GM21423 (cell line): ENCODE measurements at regions not wholly inside any gene's neighbourhood (a gene's known extent, or its start where the extent isn't known, plus 50 kb on each side); places are given as distances from the start of the nearest gene placed in this dataset.
"Not testable (repeated sequence)": the region's sequence is repeated elsewhere in the genome, so short reads cannot be mapped to it uniquely, and the experiment has no call there.

Experiments
- ATAC-seq: cut with Tn5 transposase; IDR thresholded peaks from one replicate; pipeline ENCODE4 v1.9.1; 2021; ENCODE audit warnings: mild to moderate bottlenecking, moderate library complexity; ENCODE audit not compliant: unreplicated experiment

DNA sequence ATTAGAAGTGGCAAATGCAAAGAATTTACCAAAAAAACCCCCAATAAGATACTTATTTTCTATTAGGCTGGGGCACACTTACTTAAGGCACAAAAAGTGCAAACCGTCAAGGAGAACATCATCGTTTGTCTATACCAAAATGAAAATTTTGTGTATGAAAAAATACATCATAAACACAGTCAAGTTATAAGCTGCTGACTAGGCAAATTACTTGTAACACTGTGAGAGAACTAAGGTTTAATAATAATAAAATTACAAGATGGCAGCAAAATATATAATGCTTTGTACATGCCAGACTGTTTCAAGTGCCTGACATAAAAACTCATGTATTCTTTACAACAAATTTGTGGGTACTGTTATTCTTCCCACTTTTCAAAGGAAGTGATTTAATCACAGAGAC lies 297.2 kb upstream of the CRBN start:
- ATAC-seq = no peak

GRCh38 chr3:3468596-3468995 lies 289.1 kb upstream of the CRBN start:
- no peak for ATAC-seq

DNA sequence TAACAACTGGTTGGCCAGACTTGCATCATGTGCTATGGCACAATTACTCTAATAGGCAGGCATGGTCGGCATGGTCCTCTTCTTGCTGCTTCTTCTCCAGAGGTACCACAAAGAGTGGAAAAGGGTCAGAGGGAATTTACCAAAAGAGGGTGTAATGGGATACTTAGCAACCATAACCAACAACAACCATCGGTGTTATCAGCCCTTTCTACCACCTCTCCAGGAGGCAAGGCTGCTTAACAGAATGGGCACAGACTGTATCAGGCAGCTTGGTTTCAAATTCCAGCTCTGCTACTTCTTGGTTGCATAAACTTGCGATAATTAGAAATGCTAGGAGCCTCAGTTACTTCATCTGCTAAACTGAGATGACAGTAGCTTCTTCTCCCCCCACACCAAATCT lies 284.6 kb upstream of the CRBN start:
- no peak for ATAC-seq

GRCh38 chr3:3461317-3461716 lies 281.8 kb upstream of the CRBN start:
- no peak for ATAC-seq

- no peak for ATAC-seq
These were observed 269.0 kb upstream of the CRBN start for GRCh38 chr3:3448468-3448867.

GRCh38 chr3:3447641-3448040 lies 268.1 kb upstream of the CRBN start:
- ATAC-seq = no peak

- no peak for ATAC-seq
These were observed 266.8 kb upstream of the CRBN start for GRCh38 chr3:3446251-3446650.

- peak; percentile 46 for ATAC-seq
These were observed 264.0 kb upstream of the CRBN start for GRCh38 chr3:3443482-3443881.

- no peak for ATAC-seq
These were observed 254.2 kb upstream of the CRBN start for GRCh38 chr3:3433711-3434110.

- ATAC-seq = no peak
These were observed 250.3 kb upstream of the CRBN start for GRCh38 chr3:3429841-3430240.

DNA sequence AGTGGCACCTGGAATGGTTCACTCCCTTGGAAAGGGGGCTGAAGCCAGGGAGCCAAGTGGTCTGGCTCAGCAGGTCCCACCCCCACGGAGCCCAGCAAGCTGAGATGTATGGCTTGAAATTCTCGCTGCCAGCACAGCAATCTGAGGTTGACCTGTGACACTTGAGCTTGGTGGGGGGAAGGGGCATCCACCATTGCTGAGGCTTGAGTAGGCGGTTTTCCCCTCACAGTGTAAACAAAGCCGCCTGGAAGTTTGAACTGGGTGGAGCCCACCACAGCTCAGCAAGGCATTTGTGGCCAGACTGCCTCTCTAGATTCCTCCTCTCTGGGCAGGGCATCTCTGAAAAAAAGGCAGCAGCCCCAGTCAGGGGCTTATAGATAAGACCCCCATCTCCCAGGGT lies 228.2 kb upstream of the CRBN start:
- not testable (repeated sequence) for ATAC-seq

GRCh38 chr3:3405131-3405530 lies 225.6 kb upstream of the CRBN start:
- no peak for ATAC-seq

- no peak for ATAC-seq
These were observed 224.2 kb upstream of the CRBN start for GRCh38 chr3:3403700-3404099.

- ATAC-seq = no peak
These were observed 213.5 kb upstream of the CRBN start for GRCh38 chr3:3392946-3393345.

GRCh38 chr3:3383461-3383860 lies 204.0 kb upstream of the CRBN start:
- no peak for ATAC-seq

- ATAC-seq = no peak
These were observed 192.8 kb upstream of the CRBN start for GRCh38 chr3:3372210-3372777.

- ATAC-seq = no peak
These were observed 188.8 kb upstream of the CRBN start for GRCh38 chr3:3368306-3368705.

DNA sequence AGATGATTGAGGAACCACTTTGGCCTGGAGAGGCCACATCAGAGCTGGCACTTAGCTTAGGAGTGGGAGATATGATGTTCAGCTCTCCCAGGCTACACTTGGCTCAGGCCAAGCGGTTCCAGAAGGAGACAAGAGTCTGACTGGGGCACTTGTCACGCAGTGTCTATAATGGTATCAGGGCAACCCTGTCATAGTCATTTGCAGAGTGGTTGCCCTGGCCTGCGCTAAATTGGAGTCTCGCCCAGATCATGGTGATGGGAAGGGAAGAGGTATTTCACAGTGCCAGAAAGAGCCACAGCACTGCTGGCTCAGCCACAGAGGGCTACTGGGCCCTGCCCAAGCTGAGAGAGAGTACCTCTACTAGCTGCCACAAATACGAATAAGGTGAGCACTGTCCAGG lies 186.9 kb upstream of the CRBN start:
- ATAC-seq = no peak

DNA sequence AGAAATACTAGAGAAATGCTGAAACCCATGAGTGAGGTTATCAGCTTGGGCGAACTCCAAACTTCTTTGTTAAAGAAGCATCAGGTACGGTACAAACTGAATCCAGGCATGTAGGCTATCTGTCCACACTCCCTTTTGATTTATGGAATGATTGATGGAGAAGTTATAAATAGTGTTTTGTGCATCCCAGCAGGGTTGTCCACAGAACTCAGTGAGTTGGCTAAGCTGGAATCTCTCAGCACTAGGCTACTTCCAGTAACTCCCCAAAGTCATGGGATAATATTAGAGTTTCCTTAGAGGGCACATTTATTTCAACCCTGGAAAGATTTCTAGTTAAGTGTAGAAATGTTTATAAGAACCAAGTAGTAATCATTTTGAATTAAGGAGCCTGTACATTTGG lies 186.2 kb upstream of the CRBN start:
- ATAC-seq = no peak

- no peak for ATAC-seq
These were observed 177.4 kb upstream of the CRBN start for GRCh38 chr3:3356846-3357245.

GRCh38 chr3:3355442-3355841 lies 176.0 kb upstream of the CRBN start:
- no peak for ATAC-seq

- ATAC-seq = no peak
These were observed 173.7 kb upstream of the CRBN start for GRCh38 chr3:3353153-3353552.

DNA sequence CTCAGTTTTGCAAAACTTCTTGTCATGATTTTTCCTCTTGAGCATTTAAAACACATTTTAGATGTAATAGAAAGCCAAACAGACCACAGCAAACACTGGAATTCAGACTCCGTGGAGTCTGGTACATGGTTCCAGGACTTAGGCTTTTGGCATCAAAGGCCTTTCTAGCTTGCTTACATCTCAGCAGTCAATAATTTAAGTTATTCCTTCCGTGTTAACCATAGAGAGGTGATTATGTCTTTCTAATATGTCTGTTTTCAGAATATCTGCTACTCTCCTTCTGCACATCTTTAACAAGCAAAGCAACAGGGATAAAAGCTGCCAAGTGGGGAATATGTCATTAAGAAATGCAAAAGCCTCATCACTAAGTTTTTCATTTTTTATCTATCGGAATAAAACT lies 171.7 kb upstream of the CRBN start:
- ATAC-seq = no peak

- ATAC-seq = not testable (repeated sequence)
These were observed 167.6 kb upstream of the CRBN start for GRCh38 chr3:3347056-3347455.
